GM20000 (cell line): ENCODE measurements at regions not wholly inside any gene's neighbourhood (a gene's known extent, or its start where the extent isn't known, plus 50 kb on each side); places are given as distances from the start of the nearest gene placed in this dataset.

Experiments used
- DNase-seq: peaks from one replicate; pipeline ENCODE4 v3.0.0; 2012; ENCODE audit warnings: low spot score
- TF ChIP-seq, protein P1 (sequence below): IDR thresholded peaks from 2 replicates; pipeline ENCODE4 v1.5.1; 2012; ENCODE audit warnings: mild to moderate bottlenecking, control low read depth; ENCODE audit errors: extremely low read depth, missing control alignments

GRCh38 chr1:30645807-30646206, 77.6 kb downstream of the MATN1 start:
- TF ChIP-seq, protein P1, sequence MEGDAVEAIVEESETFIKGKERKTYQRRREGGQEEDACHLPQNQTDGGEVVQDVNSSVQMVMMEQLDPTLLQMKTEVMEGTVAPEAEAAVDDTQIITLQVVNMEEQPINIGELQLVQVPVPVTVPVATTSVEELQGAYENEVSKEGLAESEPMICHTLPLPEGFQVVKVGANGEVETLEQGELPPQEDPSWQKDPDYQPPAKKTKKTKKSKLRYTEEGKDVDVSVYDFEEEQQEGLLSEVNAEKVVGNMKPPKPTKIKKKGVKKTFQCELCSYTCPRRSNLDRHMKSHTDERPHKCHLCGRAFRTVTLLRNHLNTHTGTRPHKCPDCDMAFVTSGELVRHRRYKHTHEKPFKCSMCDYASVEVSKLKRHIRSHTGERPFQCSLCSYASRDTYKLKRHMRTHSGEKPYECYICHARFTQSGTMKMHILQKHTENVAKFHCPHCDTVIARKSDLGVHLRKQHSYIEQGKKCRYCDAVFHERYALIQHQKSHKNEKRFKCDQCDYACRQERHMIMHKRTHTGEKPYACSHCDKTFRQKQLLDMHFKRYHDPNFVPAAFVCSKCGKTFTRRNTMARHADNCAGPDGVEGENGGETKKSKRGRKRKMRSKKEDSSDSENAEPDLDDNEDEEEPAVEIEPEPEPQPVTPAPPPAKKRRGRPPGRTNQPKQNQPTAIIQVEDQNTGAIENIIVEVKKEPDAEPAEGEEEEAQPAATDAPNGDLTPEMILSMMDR, result no peak
- no peak for DNase-seq

DNA sequence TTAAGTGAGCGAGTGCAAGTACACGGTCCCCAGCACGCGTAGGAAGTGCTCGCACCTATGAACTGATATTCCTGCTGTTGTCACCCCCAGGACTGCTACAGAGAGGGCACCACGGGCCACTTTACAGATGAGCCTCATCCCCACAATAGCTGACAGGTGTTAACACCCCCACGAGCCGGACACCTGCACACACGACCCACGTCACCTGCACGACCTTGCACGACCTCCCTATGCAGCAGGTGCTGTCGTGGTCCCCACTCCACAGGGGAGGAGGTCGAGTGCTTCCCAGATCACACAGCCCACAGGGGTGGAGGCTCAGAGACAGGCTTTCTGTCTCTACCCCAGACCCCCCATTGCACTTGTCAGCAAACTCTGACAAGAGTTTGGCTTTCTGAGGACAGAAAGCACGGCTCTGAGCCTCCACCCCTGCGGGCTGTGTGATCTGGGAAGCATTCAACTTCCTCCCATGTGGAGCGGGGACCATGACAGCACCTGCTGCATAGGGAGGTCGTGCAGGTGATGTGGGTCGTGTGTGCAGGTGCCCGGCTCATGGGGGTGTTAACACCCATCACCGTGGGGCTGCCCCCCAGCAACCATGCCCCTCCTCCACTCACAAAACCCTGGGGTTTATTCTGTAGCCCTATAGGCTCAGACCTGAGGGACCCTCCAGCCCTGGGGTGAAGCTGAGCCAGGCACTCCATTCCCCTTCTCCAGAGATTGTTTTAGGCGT, 80.8 kb downstream of the MATN1 start:
- TF ChIP-seq, protein P1, result no peak

DNA sequence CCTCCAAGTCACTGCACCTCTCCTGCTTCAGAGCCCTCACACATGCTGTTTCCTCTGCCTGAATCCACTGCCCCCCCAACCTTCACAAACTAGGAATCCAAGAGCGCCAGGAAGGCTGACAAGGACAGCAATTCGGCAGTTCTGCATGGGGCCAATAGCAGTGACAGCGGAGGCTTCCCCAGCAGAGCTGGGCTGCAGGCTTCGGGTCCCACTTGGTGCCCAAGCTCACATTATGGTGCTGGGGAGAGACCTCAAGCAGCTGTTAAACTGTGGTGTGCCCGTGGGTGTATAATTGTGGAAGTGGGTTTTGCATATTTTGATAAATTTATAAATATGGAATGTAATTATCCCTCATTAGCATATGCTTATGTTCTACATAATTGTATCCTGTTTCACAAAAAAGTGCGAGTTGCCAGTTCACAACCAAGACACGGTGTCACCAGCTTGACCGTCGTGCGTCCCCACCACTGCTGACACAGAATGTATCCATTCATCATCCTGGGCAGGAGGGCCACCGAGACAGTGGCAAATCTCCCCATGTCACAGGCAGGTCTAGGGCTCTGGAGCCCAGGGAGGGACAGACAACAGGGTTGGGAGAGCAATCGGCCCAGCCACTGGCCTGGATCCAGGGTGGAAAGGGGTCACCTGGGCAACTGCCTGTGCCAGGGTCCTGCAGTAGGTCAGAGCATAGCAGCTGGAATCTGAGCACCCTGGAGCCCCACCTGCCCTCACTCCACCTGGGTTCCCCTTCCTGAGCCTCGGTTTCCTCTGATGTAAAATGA, 81.6 kb downstream of the MATN1 start:
- TF ChIP-seq, protein P1, result no peak
- DNase-seq, result no peak

More for the DNA sequence above, 80.8 kb downstream of the MATN1 start:
- no peak for DNase-seq

DNA sequence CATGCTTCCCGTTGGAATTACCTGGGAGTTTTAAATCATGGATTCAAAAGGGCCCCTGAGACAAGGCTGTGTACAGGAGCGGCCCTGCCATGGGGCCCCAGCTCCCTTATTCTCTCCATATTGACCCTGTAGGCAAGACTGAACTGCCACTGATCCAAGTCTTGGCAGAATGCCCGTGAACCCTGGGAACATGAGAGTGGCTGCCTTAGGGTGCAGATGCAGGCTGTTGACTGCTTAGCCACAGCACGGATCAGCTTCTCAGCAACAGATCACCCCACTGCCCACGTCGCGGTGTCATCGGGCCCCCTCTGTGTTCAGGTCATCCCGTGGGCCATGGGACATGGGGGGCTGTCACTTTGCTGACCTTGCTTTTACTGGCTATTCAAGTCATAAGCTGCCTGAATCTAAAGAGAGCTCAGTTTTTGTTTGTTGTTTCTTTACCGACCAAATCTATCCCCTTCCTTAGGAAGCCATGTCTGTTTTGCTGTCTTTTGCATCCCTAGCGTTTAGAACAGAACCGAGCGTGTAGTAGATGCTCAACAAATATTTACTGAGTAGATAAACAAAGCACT, 83.4 kb downstream of the MATN1 start:
- TF ChIP-seq, protein P1, result no peak
- DNase-seq, result no peak

GRCh38 chr1:30638811-30639210, 84.6 kb downstream of the MATN1 start:
- TF ChIP-seq, protein P1, result no peak
- no peak for DNase-seq

DNA sequence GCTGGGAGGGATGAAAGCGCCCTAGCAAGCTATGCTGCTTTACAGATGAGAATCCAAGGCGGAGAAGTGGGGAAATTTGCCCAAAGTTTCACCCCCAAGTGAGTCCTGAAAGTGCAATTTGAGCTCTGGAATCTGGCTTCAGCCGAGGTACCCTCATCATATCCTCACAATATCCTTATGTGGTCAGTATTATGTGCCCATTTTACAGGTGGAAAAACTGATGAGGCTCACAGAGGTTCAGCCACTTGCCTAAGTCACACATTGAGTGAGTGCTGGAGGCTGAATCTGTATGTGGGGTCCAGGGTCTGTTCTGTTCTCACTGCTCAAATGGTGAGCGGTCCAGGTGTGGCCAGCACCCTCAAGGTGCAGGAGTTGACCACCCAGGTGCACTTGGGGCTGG, 85.3 kb downstream of the MATN1 start:
- DNase-seq, result no peak
- TF ChIP-seq, protein P1, result no peak

- TF ChIP-seq, protein P1, result no peak
- no peak for DNase-seq
Measured at GRCh38 chr1:30637183-30637980, 86.0 kb downstream of the MATN1 start.
